ENCODE measurements at regions not wholly inside any gene's neighbourhood (a gene's known extent, or its start where the extent isn't known, plus 50 kb on each side); places are given as distances from the start of the nearest gene placed in this dataset.

GRCh38 chr3:28947751-28948150, 333.1 kb upstream of the RBMS3 start:
- Histone ChIP-seq H3K9me3 (no peaks in the 10 kb centered on the region), H3K4me3 (no peak overlapping the region), H3K27ac (no peak overlapping the region), H3K4me1 (replicated peaks) (no peaks in the 10 kb centered on the region), H3K36me3 (no peaks in the 10 kb centered on the region), H3K27me3 (replicated peaks; ENCODE audit: insufficient read depth) (no peaks in the 10 kb centered on the region)
- TF ChIP-seq POLR2AphosphoS5 (IDR thresholded peaks at IDR 0.05) (no peak), POLR2A (IDR thresholded peaks at IDR 0.05) (no peak), CTCF (IDR thresholded peaks at IDR 0.05) (no peak)
- 41% methylated on average over 2 of the region's 2 CpGs for WGBS
- intact Hi-C loops (cut with DNase I) = loop anchor here (10.0 kb wide), 1 partner anchor 117 kb away; no protein-coding TSS in a partner anchor
- DNase-seq (ENCODE audit: low spot score) = no peak

GRCh38 chr3:28948685-28949084, 332.2 kb upstream of the RBMS3 start:
- intact Hi-C loops (cut with DNase I) = loop anchor here (10.0 kb wide), 1 partner anchor 116 kb away; no protein-coding TSS in a partner anchor

GRCh38 chr3:28949580-28949979, 331.3 kb upstream of the RBMS3 start:
- no peak for DNase-seq (ENCODE audit: low spot score)
- H3K4me1 ChIP-seq (replicated peaks) = no peaks in the 10 kb centered on the region
- H3K4me3 ChIP-seq = no peak overlapping the region
- whole genome bisulfite sequencing = 83% methylated on average over 1 of the region's 1 CpG
- no peak for TF ChIP-seq POLR2AphosphoS5 (IDR thresholded peaks at IDR 0.05)
- TF ChIP-seq CTCF (IDR thresholded peaks at IDR 0.05) = no peak
- no peak for TF ChIP-seq POLR2A (IDR thresholded peaks at IDR 0.05)
- intact Hi-C loops (cut with DNase I) = loop anchor here (10.0 kb wide), 1 partner anchor 115 kb away; no protein-coding TSS in a partner anchor
- no peak overlapping the region for H3K27ac ChIP-seq
- no peaks in the 10 kb centered on the region for H3K27me3 ChIP-seq (replicated peaks; ENCODE audit: insufficient read depth)
- H3K9me3 ChIP-seq = no peaks in the 10 kb centered on the region
- no peaks in the 10 kb centered on the region for H3K36me3 ChIP-seq

More at GRCh38 chr3:28948685-28949084, 332.2 kb upstream of the RBMS3 start:
- H3K4me3 ChIP-seq = no peak overlapping the region
- H3K27ac ChIP-seq = no peak overlapping the region
- no peaks in the 10 kb centered on the region for H3K4me1 ChIP-seq (replicated peaks)
- TF ChIP-seq POLR2A (IDR thresholded peaks at IDR 0.05) = no peak
- TF ChIP-seq CTCF (IDR thresholded peaks at IDR 0.05) = no peak
- TF ChIP-seq POLR2AphosphoS5 (IDR thresholded peaks at IDR 0.05) = no peak
- H3K9me3 ChIP-seq = no peaks in the 10 kb centered on the region
- H3K27me3 ChIP-seq (replicated peaks; ENCODE audit: insufficient read depth) = no peaks in the 10 kb centered on the region
- H3K36me3 ChIP-seq = no peaks in the 10 kb centered on the region
- DNase-seq (ENCODE audit: low spot score) = no peak

- Histone ChIP-seq H3K4me1 (replicated peaks) (no peaks in the 10 kb centered on the region), H3K27me3 (replicated peaks; ENCODE audit: insufficient read depth) (no peaks in the 10 kb centered on the region), H3K27ac (no peak overlapping the region), H3K9me3 (no peaks in the 10 kb centered on the region), H3K36me3 (no peaks in the 10 kb centered on the region), H3K4me3 (no peak overlapping the region)
- intact Hi-C loops (cut with DNase I) = no loop called here
- TF ChIP-seq POLR2A (IDR thresholded peaks at IDR 0.05) (no peak), CTCF (IDR thresholded peaks at IDR 0.05) (no peak), POLR2AphosphoS5 (IDR thresholded peaks at IDR 0.05) (no peak)
- DNase-seq (ENCODE audit: low spot score) = no peak
These were observed 330.3 kb upstream of the RBMS3 start for GRCh38 chr3:28950614-28951013.

- Histone ChIP-seq H3K36me3 (no peaks in the 10 kb centered on the region), H3K4me3 (no peak overlapping the region), H3K27ac (no peak overlapping the region), H3K4me1 (replicated peaks) (no peaks in the 10 kb centered on the region), H3K27me3 (replicated peaks; ENCODE audit: insufficient read depth) (no peaks in the 10 kb centered on the region), H3K9me3 (no peaks in the 10 kb centered on the region)
- TF ChIP-seq CTCF (IDR thresholded peaks at IDR 0.05) = peak in 1 of 4 experiments; percentile 20
- no peak for TF ChIP-seq POLR2AphosphoS5 (IDR thresholded peaks at IDR 0.05)
- no peak for DNase-seq (ENCODE audit: low spot score)
- intact Hi-C loops (cut with DNase I) = no loop called here
- WGBS = 71% methylated on average over 4 of the region's 4 CpGs
These were observed 328.9 kb upstream of the RBMS3 start for GRCh38 chr3:28951772-28952556.
